BLaER1 (cell line): ENCODE measurements at regions not wholly inside any gene's neighbourhood (a gene's known extent, or its start where the extent isn't known, plus 50 kb on each side); places are given as distances from the start of the nearest gene placed in this dataset.

Source experiments
- H3K27ac ChIP-seq: shearing (Covaris generic); formaldehyde crosslinking; 2 replicates; pipeline ENCODE4 v1.8.1; 2022
- H3K27me3 ChIP-seq: shearing (Covaris generic); formaldehyde crosslinking; 2 replicates; pipeline ENCODE4 v1.8.1; 2022
- H3K36me3 ChIP-seq: shearing (Covaris generic); formaldehyde crosslinking; 2 replicates; pipeline ENCODE4 v1.8.1; 2022
- H3K4me1 ChIP-seq: shearing (Covaris generic); formaldehyde crosslinking; 2 replicates; pipeline ENCODE4 v1.8.1; 2022
- H3K4me2 ChIP-seq: shearing (Covaris generic); formaldehyde crosslinking; 2 replicates; pipeline ENCODE4 v1.8.1; 2022
- H3K4me3 ChIP-seq: shearing (Covaris generic); formaldehyde crosslinking; 2 replicates; pipeline ENCODE4 v1.8.1; 2022
- H3K9ac ChIP-seq: shearing (Covaris generic); formaldehyde crosslinking; 2 replicates; pipeline ENCODE4 v1.8.1; 2022
- H3K9me3 ChIP-seq: shearing (Covaris generic); formaldehyde crosslinking; 2 replicates; pipeline ENCODE4 v1.8.1; 2022
- H4K20me1 ChIP-seq: shearing (Covaris generic); formaldehyde crosslinking; 2 replicates; pipeline ENCODE4 v1.8.1; 2022
- Cebpa-rat ChIP-seq: shearing (Covaris generic); IDR thresholded peaks from 2 replicates; pipeline ENCODE4 v1.8.1; 2022

GRCh38 chr20:57897891-57898290 is 188.1 kb upstream of the PMEPA1 start:
- H4K20me1 ChIP-seq, result no peaks in the 10 kb centered on the region
- no peaks in the 10 kb centered on the region for H3K27me3 ChIP-seq
- H3K4me2 ChIP-seq, result no peak overlapping the region
- H3K36me3 ChIP-seq, result no peaks in the 10 kb centered on the region
- peaks cover 9% of the 10 kb centered on the region for H3K9me3 ChIP-seq
- H3K27ac ChIP-seq, result no peak overlapping the region
- H3K9ac ChIP-seq, result no peak overlapping the region
- H3K4me1 ChIP-seq, result peaks cover 27% of the 10 kb centered on the region
- TF ChIP-seq Cebpa-rat, result no peak
- H3K4me3 ChIP-seq, result no peak overlapping the region

- peaks cover 9% of the 10 kb centered on the region for H3K9me3 ChIP-seq
- H4K20me1 ChIP-seq, result no peaks in the 10 kb centered on the region
- H3K4me1 ChIP-seq, result peaks cover 21% of the 10 kb centered on the region
- no peak overlapping the region for H3K27ac ChIP-seq
- H3K9ac ChIP-seq, result no peak overlapping the region
- no peak overlapping the region for H3K4me2 ChIP-seq
- no peak overlapping the region for H3K4me3 ChIP-seq
- no peaks in the 10 kb centered on the region for H3K36me3 ChIP-seq
- no peaks in the 10 kb centered on the region for H3K27me3 ChIP-seq
- no peak for TF ChIP-seq Cebpa-rat
These were observed 187.5 kb upstream of the PMEPA1 start for GRCh38 chr20:57897156-57897874.

- no peak overlapping the region for H3K9ac ChIP-seq
- no peak overlapping the region for H3K27ac ChIP-seq
- H3K36me3 ChIP-seq, result no peaks in the 10 kb centered on the region
- H3K4me1 ChIP-seq, result peaks cover 17% of the 10 kb centered on the region
- no peak overlapping the region for H3K4me3 ChIP-seq
- no peak for TF ChIP-seq Cebpa-rat
- H3K9me3 ChIP-seq, result peaks cover 9% of the 10 kb centered on the region
- no peaks in the 10 kb centered on the region for H3K27me3 ChIP-seq
- no peaks in the 10 kb centered on the region for H4K20me1 ChIP-seq
- H3K4me2 ChIP-seq, result no peak overlapping the region
These were observed 186.7 kb upstream of the PMEPA1 start for GRCh38 chr20:57896563-57896962.

- no peak for TF ChIP-seq Cebpa-rat
- Histone ChIP-seq H3K9me3 (peaks cover 9% of the 10 kb centered on the region), H3K27ac (no peak overlapping the region), H3K4me3 (no peak overlapping the region), H3K4me2 (no peak overlapping the region), H4K20me1 (no peaks in the 10 kb centered on the region), H3K9ac (no peak overlapping the region), H3K4me1 (peaks cover 22% of the 10 kb centered on the region), H3K36me3 (no peaks in the 10 kb centered on the region), H3K27me3 (no peaks in the 10 kb centered on the region)
These were observed 186.2 kb upstream of the PMEPA1 start for GRCh38 chr20:57896017-57896416.

DNA sequence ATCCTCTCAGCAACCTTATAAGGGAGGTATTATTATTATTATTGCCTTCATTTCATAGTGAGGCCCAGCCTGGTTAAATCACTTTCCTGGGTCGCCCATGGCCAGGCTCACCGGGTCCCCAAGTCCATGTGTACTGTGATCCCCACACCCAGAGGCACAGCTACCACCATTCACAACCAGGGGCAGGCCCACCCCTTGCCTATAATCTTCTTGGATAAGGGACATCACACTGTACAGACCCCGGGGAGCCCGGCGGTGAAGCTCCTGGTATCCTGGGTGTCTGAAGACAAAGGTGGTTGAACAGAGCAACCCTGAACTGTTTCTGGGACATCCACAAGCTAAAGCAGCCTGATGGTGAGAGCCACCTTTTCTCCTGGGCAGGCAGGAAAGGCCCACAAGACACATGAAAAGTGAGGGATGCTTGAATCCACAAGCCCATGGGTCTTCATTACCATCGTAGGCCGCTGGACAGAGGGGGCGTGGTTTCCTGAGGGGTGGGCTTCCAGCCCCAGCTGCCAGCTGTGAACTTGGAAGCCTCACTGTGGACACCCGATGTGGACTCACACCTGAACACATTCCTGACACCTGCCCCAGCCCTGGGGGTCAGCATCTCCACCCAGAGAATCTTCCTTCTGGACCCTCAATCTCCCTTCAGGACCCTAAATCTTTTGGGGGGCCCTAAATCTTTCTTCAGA is 185.5 kb upstream of the PMEPA1 start:
- Histone ChIP-seq H3K27me3 (no peaks in the 10 kb centered on the region), H3K27ac (no peak overlapping the region), H3K9me3 (peaks cover 9% of the 10 kb centered on the region), H3K4me3 (no peak overlapping the region), H3K9ac (no peak overlapping the region), H4K20me1 (no peaks in the 10 kb centered on the region), H3K36me3 (no peaks in the 10 kb centered on the region), H3K4me2 (no peak overlapping the region), H3K4me1 (peaks cover 18% of the 10 kb centered on the region)
- no peak for TF ChIP-seq Cebpa-rat

DNA sequence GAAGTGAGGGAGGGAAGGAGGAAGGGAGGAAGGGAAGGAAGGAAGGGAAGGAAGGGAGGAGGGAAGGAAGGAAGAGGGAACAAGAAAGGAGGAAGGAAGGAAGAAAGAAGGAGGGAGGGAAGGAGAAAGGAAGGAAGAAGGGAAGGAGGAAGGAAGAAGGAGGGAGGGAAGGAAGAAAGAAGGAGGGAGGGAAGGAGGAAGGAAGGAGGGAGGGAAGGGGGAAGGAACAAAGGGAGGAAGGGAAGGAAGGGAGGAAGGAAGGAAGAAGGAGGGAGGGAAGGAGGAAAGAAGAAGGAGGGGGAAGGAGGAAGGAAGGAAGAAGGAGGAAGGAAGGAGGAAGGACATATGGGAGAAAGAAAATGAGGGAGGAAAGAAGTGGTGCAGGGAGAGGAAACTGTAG is 184.7 kb upstream of the PMEPA1 start:
- H4K20me1 ChIP-seq, result no peaks in the 10 kb centered on the region
- peaks cover 10% of the 10 kb centered on the region for H3K4me1 ChIP-seq
- H3K27me3 ChIP-seq, result no peaks in the 10 kb centered on the region
- peaks cover 9% of the 10 kb centered on the region for H3K9me3 ChIP-seq
- TF ChIP-seq Cebpa-rat, result no peak
- no peak overlapping the region for H3K9ac ChIP-seq
- H3K27ac ChIP-seq, result no peak overlapping the region
- H3K4me2 ChIP-seq, result no peak overlapping the region
- H3K36me3 ChIP-seq, result no peaks in the 10 kb centered on the region
- H3K4me3 ChIP-seq, result no peak overlapping the region

GRCh38 chr20:57894096-57894495 is 184.3 kb upstream of the PMEPA1 start:
- Histone ChIP-seq H3K27me3 (no peaks in the 10 kb centered on the region), H3K9ac (no peak overlapping the region), H3K4me2 (no peak overlapping the region), H4K20me1 (no peaks in the 10 kb centered on the region), H3K4me3 (no peak overlapping the region), H3K9me3 (peaks cover 9% of the 10 kb centered on the region), H3K36me3 (no peaks in the 10 kb centered on the region), H3K4me1 (peaks cover 7% of the 10 kb centered on the region; the same call in 1 of the 2 replicates), H3K27ac (no peak overlapping the region)
- no peak for TF ChIP-seq Cebpa-rat

- H3K9ac ChIP-seq, result no peak overlapping the region
- no peaks in the 10 kb centered on the region for H4K20me1 ChIP-seq
- no peak for TF ChIP-seq Cebpa-rat
- peaks cover 7% of the 10 kb centered on the region; the same call in 1 of the 2 replicates for H3K4me1 ChIP-seq
- peaks cover 9% of the 10 kb centered on the region for H3K9me3 ChIP-seq
- no peak overlapping the region for H3K27ac ChIP-seq
- H3K36me3 ChIP-seq, result no peaks in the 10 kb centered on the region
- H3K27me3 ChIP-seq, result no peaks in the 10 kb centered on the region
- H3K4me2 ChIP-seq, result no peak overlapping the region
- no peak overlapping the region for H3K4me3 ChIP-seq
These were observed 183.7 kb upstream of the PMEPA1 start for GRCh38 chr20:57893366-57893999.

DNA sequence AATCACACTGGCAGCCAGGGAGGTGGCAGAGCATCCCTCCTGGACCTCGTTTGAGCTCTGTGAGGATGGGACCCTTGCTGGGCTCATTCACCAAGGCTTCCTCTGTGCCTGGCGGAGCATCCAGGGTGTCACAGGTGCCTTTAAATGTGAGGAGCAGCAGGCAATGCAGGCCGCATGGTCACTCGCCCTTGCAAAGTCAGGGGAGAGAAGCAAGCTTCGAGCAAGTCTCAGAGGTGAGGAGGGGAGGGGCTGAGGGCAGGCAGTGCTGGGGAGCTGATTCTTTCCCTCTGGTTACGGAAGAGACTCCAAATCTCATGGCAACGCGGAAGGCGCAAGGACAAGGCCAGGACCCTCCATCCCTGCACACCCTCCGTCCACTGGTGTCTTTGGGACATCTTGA is 182.7 kb upstream of the PMEPA1 start:
- Histone ChIP-seq H3K27me3 (no peaks in the 10 kb centered on the region), H3K27ac (no peak overlapping the region)

DNA sequence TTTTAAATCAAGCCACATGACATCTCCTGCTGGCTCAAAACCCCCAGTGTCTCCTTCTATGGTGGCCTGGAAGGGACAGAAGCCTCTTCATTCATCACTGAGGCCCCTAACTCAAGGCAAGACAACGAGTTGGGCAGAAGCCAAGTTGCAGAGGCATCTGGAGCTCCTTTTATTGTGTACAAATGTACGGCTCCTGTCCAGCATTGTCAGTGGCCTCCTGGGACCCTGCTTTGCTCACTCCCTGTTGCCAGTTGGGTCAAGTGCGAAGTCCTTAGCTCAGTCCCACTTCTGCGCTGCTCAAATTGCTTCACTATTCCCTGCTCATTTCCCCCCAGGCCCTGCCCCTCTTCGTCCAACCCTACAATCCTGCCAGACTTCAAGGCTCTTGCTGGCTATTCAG is 181.2 kb upstream of the PMEPA1 start:
- no peak overlapping the region for H3K9ac ChIP-seq
- peaks cover 14% of the 10 kb centered on the region for H3K9me3 ChIP-seq
- H3K36me3 ChIP-seq, result no peaks in the 10 kb centered on the region
- no peaks in the 10 kb centered on the region for H4K20me1 ChIP-seq
- no peaks in the 10 kb centered on the region for H3K27me3 ChIP-seq
- no peak overlapping the region for H3K4me3 ChIP-seq
- no peak for TF ChIP-seq Cebpa-rat
- H3K27ac ChIP-seq, result no peak overlapping the region
- H3K4me2 ChIP-seq, result no peak overlapping the region; the same call in 1 of the 2 replicates
- peaks cover 7% of the 10 kb centered on the region; the same call in 1 of the 2 replicates for H3K4me1 ChIP-seq

More for the DNA sequence above, 182.7 kb upstream of the PMEPA1 start:
- TF ChIP-seq Cebpa-rat, result no peak
- no peak overlapping the region for H3K9ac ChIP-seq
- no peak overlapping the region for H3K4me2 ChIP-seq
- peaks cover 7% of the 10 kb centered on the region; the same call in 1 of the 2 replicates for H3K4me1 ChIP-seq
- H3K4me3 ChIP-seq, result no peak overlapping the region
- no peaks in the 10 kb centered on the region for H4K20me1 ChIP-seq
- peaks cover 10% of the 10 kb centered on the region for H3K9me3 ChIP-seq
- no peaks in the 10 kb centered on the region for H3K36me3 ChIP-seq
